ENCODE measurements at regions not wholly inside any gene's neighbourhood (a gene's known extent, or its start where the extent isn't known, plus 50 kb on each side); places are given as distances from the start of the nearest gene placed in this dataset.

GRCh38 chr9:129347316-129348120, 169.5 kb upstream of the IER5L start:
- H3K36me3 ChIP-seq (ENCODE audit: control insufficient read depth in 3 of 3, insufficient read depth in 3 of 3, low read length in 3 of 3): no peaks in the 10 kb centered on the region
- H3K9me3 ChIP-seq (ENCODE audit: control insufficient read depth in 3 of 3, low read length in 3 of 3): no peaks in the 10 kb centered on the region
- H3K27me3 ChIP-seq (ENCODE audit: control insufficient read depth in 3 of 3, insufficient read depth in 3 of 3, low read length in 3 of 3): peaks cover 2% of the 10 kb centered on the region in 3 donors
- H3K27ac ChIP-seq (ENCODE audit: low read depth, low read length): no peak overlapping the region
- H3K4me3 ChIP-seq (ENCODE audit: low read length in 3 of 3): no peak overlapping the region
- H3K9ac ChIP-seq (ENCODE audit: low read depth in 1 of 3, low read length in 3 of 3): no peak overlapping the region
- H3K4me1 ChIP-seq (ENCODE audit: control insufficient read depth in 3 of 3, insufficient read depth in 3 of 3, low read length in 3 of 3): peaks cover 1 to 7% (median 2%) of the 10 kb centered on the region in 3 donors

GRCh38 chr9:129346046-129346445, 168.0 kb upstream of the IER5L start:
- H3K9me3 ChIP-seq (ENCODE audit: control insufficient read depth in 3 of 3, low read length in 3 of 3): no peaks in the 10 kb centered on the region
- peaks cover 1 to 7% (median 4%) of the 10 kb centered on the region in 3 donors for H3K4me1 ChIP-seq (ENCODE audit: control insufficient read depth in 3 of 3, insufficient read depth in 3 of 3, low read length in 3 of 3)
- H3K27ac ChIP-seq (ENCODE audit: low read depth, low read length): no peak overlapping the region
- no peak overlapping the region for H3K9ac ChIP-seq (ENCODE audit: low read depth in 1 of 3, low read length in 3 of 3)
- no peak overlapping the region for H3K4me3 ChIP-seq (ENCODE audit: low read length in 3 of 3)
- no peaks in the 10 kb centered on the region for H3K27me3 ChIP-seq (ENCODE audit: control insufficient read depth in 3 of 3, insufficient read depth in 3 of 3, low read length in 3 of 3)
- no peaks in the 10 kb centered on the region for H3K36me3 ChIP-seq (ENCODE audit: control insufficient read depth in 3 of 3, insufficient read depth in 3 of 3, low read length in 3 of 3)

- Histone ChIP-seq H3K4me1 (ENCODE audit: control insufficient read depth in 3 of 3, insufficient read depth in 3 of 3, low read length in 3 of 3) (peaks cover 4 to 19% (median 4%) of the 10 kb centered on the region in 3 donors), H3K4me3 (ENCODE audit: low read length in 3 of 3) (no peak overlapping the region), H3K36me3 (ENCODE audit: control insufficient read depth in 3 of 3, insufficient read depth in 3 of 3, low read length in 3 of 3) (no peaks in the 10 kb centered on the region), H3K27ac (ENCODE audit: low read depth, low read length) (peak overlapping the region; percentile 66), H3K9ac (ENCODE audit: low read depth in 1 of 3, low read length in 3 of 3) (no peak overlapping the region), H3K27me3 (ENCODE audit: control insufficient read depth in 3 of 3, insufficient read depth in 3 of 3, low read length in 3 of 3) (no peaks in the 10 kb centered on the region), H3K9me3 (ENCODE audit: control insufficient read depth in 3 of 3, low read length in 3 of 3) (no peaks in the 10 kb centered on the region)
Measured at GRCh38 chr9:129344641-129345495, 166.8 kb upstream of the IER5L start.

GRCh38 chr9:129343424-129344375, 165.6 kb upstream of the IER5L start:
- no peaks in the 10 kb centered on the region for H3K9me3 ChIP-seq (ENCODE audit: control insufficient read depth in 3 of 3, low read length in 3 of 3)
- H3K4me1 ChIP-seq (ENCODE audit: control insufficient read depth in 3 of 3, insufficient read depth in 3 of 3, low read length in 3 of 3): peaks cover 4 to 25% (median 6%) of the 10 kb centered on the region in 3 donors
- H3K36me3 ChIP-seq (ENCODE audit: control insufficient read depth in 3 of 3, insufficient read depth in 3 of 3, low read length in 3 of 3): no peaks in the 10 kb centered on the region
- H3K27me3 ChIP-seq (ENCODE audit: control insufficient read depth in 3 of 3, insufficient read depth in 3 of 3, low read length in 3 of 3): no peaks in the 10 kb centered on the region
- H3K4me3 ChIP-seq (ENCODE audit: low read length in 3 of 3): no peak overlapping the region
- peak overlapping the region; percentile 66 for H3K27ac ChIP-seq (ENCODE audit: low read depth, low read length)
- no peak overlapping the region for H3K9ac ChIP-seq (ENCODE audit: low read depth in 1 of 3, low read length in 3 of 3)

GRCh38 chr9:129342591-129343423, 164.7 kb upstream of the IER5L start:
- Histone ChIP-seq H3K27ac (ENCODE audit: low read depth, low read length) (peak overlapping the region; percentile 66), H3K9me3 (ENCODE audit: control insufficient read depth in 3 of 3, low read length in 3 of 3) (no peaks in the 10 kb centered on the region), H3K36me3 (ENCODE audit: control insufficient read depth in 3 of 3, insufficient read depth in 3 of 3, low read length in 3 of 3) (no peaks in the 10 kb centered on the region), H3K9ac (ENCODE audit: low read depth in 1 of 3, low read length in 3 of 3) (no peak overlapping the region), H3K4me1 (ENCODE audit: control insufficient read depth in 3 of 3, insufficient read depth in 3 of 3, low read length in 3 of 3) (peaks cover 4 to 25% (median 6%) of the 10 kb centered on the region in 3 donors), H3K4me3 (ENCODE audit: low read length in 3 of 3) (no peak overlapping the region), H3K27me3 (ENCODE audit: control insufficient read depth in 3 of 3, insufficient read depth in 3 of 3, low read length in 3 of 3) (no peaks in the 10 kb centered on the region)

DNA sequence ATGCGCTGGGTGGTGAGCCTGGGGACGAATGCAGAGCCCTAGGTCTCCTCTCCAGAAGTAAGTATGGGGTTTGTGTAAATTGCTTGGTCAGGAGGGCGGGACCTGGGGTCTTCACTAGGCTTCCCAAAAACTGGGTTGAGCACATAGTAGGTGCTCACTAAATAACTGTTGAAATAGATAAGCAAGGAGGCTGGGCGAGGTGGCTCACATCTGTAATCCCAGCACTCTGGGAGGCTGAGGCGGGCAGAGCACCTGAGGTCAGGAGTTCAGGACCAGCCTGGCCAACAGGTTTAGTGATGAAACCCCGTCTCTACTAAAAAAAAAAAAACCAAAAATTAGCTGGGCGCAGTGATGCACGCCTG, 163.9 kb upstream of the IER5L start:
- Histone ChIP-seq H3K4me3 (ENCODE audit: low read length in 3 of 3) (no peak overlapping the region), H3K27ac (ENCODE audit: low read depth, low read length) (no peak overlapping the region), H3K27me3 (ENCODE audit: control insufficient read depth in 3 of 3, insufficient read depth in 3 of 3, low read length in 3 of 3) (no peaks in the 10 kb centered on the region), H3K9me3 (ENCODE audit: control insufficient read depth in 3 of 3, low read length in 3 of 3) (no peaks in the 10 kb centered on the region), H3K36me3 (ENCODE audit: control insufficient read depth in 3 of 3, insufficient read depth in 3 of 3, low read length in 3 of 3) (no peaks in the 10 kb centered on the region), H3K9ac (ENCODE audit: low read depth in 1 of 3, low read length in 3 of 3) (no peak overlapping the region), H3K4me1 (ENCODE audit: control insufficient read depth in 3 of 3, insufficient read depth in 3 of 3, low read length in 3 of 3) (peaks cover 7 to 25% (median 9%) of the 10 kb centered on the region in 3 donors)

DNA sequence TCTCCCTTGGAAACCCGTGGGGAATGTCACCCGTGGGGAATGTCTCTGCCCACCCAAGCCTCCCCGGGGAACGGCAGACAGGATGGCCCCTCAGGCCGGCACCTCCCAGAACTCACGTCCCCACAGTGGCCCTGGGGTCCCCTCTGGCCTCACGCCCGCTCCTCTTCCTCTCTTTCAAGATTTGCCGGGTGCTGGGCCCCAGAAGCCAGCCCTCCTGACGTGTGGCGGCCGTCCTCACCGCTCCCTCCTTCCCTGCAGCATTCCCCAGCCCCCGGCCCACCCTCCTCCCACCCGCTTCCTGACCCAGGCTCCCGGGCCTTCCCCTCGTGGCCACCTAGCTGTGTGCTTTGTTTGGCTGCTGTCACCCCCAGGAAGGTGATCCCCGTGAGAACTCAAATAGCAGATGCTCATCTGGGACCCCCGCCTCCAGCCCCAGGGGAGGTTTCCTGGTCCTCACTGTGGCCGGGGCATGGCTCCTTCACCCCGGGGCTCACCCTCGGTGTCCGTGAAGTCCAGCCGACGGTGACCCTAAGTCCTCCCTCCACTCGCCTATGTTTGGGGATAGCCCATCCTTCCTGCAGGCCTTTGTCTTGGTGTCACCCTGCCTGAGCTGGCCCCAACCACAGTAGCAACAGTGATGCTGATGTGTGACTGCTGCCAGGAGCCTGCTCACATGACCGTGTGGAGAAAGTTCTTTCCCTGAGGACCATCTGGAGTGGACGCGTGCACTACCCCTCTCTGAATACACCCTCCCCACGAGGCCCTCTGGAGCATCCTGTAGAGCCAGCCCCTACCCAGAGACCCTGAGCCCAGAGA, 163.3 kb upstream of the IER5L start:
- H3K9me3 ChIP-seq (ENCODE audit: control insufficient read depth in 3 of 3, low read length in 3 of 3): no peaks in the 10 kb centered on the region
- peaks cover 10 to 28% (median 13%) of the 10 kb centered on the region in 3 donors for H3K4me1 ChIP-seq (ENCODE audit: control insufficient read depth in 3 of 3, insufficient read depth in 3 of 3, low read length in 3 of 3)
- H3K27me3 ChIP-seq (ENCODE audit: control insufficient read depth in 3 of 3, insufficient read depth in 3 of 3, low read length in 3 of 3): no peaks in the 10 kb centered on the region
- no peak overlapping the region for H3K27ac ChIP-seq (ENCODE audit: low read depth, low read length)
- H3K36me3 ChIP-seq (ENCODE audit: control insufficient read depth in 3 of 3, insufficient read depth in 3 of 3, low read length in 3 of 3): no peaks in the 10 kb centered on the region
- no peak overlapping the region for H3K9ac ChIP-seq (ENCODE audit: low read depth in 1 of 3, low read length in 3 of 3)
- no peak overlapping the region for H3K4me3 ChIP-seq (ENCODE audit: low read length in 3 of 3)

DNA sequence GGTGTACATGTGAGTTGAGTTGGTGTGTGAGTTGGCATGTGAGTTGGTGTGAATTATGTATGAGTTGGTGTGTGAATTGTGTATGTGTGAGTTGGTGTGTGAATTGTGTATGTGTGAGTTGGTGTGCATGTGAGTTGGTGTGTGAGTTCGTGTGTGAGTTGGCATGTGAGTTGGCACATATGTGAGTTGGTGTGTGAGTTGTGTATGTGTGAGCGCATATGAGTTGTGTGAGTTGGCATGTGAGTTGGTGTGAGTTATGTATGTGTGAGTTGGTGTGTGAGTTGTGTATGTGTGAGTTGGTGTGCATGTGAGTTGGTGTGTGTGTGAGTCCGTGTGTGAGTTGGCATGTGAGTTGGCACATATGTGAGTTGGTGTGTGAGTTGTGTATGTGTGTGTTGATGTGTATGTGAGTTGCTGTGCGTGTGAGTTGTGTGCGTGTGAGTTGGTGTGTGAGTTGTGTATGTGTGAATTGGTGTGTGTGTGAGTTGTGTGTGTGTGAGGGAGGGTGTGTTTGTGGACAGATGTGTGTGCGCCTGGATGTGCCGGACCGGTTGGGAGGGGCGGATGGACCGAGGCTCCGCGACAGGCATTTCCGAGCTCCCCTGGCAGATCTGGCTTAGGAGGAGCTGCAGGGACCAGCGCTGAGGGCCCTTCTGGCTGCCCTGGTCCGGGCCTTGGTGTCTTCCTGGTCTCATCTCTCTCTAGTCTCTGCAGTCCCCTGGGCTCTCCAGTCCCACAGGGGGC, 162.5 kb upstream of the IER5L start:
- no peak overlapping the region for H3K4me3 ChIP-seq (ENCODE audit: low read length in 3 of 3)
- H3K27me3 ChIP-seq (ENCODE audit: control insufficient read depth in 3 of 3, insufficient read depth in 3 of 3, low read length in 3 of 3): peaks cover 0 to 4% (median under 1%) of the 10 kb centered on the region in 3 donors
- peaks cover 18 to 35% (median 18%) of the 10 kb centered on the region in 3 donors for H3K4me1 ChIP-seq (ENCODE audit: control insufficient read depth in 3 of 3, insufficient read depth in 3 of 3, low read length in 3 of 3)
- H3K9me3 ChIP-seq (ENCODE audit: control insufficient read depth in 3 of 3, low read length in 3 of 3): no peaks in the 10 kb centered on the region
- H3K9ac ChIP-seq (ENCODE audit: low read depth in 1 of 3, low read length in 3 of 3): no peak overlapping the region
- H3K36me3 ChIP-seq (ENCODE audit: control insufficient read depth in 3 of 3, insufficient read depth in 3 of 3, low read length in 3 of 3): no peaks in the 10 kb centered on the region
- no peak overlapping the region for H3K27ac ChIP-seq (ENCODE audit: low read depth, low read length)

All from skeletal muscle tissue (tissue), 3 donors.